ENCODE measurements at regions not wholly inside any gene's neighbourhood (a gene's known extent, or its start where the extent isn't known, plus 50 kb on each side); places are given as distances from the start of the nearest gene placed in this dataset.
A peak's percentile ranks its signal among the peaks of the same experiment; 100 is the strongest.

DNA sequence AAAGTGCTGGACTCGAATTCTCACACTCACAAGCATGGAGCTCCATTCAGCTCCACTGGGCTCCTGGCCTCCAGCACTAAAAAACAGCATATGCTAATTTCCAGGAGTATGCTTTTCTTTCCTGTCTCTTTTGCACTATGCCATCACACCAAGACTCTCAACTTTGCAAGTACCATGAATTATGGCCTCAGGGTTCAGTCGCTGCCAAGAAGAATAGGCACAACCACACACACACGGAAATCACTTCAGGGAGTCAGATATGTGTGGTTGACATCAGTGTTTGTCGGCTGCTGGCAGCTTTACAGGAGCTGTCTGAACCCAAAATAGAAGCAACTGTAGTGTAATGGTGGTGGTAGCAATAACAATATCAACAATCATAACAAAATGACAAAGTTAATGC is 305.0 kb upstream of the SLCO3A1 start:
- Histone ChIP-seq H3K4me1 (ENCODE audit: control insufficient read depth in 4 of 4, insufficient read depth in 4 of 4, low read length in 3 of 4) (no peaks in the 10 kb centered on the region), H3K36me3 (ENCODE audit: control insufficient read depth in 4 of 4, insufficient read depth in 3 of 4, low read depth in 1 of 4, low read length in 3 of 4) (no peaks in the 10 kb centered on the region), H3K27me3 (ENCODE audit: control insufficient read depth in 4 of 4, insufficient read depth in 4 of 4, low read length in 3 of 4) (no peaks in the 10 kb centered on the region), H3K9ac (ENCODE audit: low read depth in 1 of 2, low read length in 2 of 2) (no peak overlapping the region), H3K4me3 (ENCODE audit: low read depth in 1 of 3, low read length in 3 of 3) (no peak overlapping the region), H3K27ac (ENCODE audit: low read depth in 1 of 2, low read length in 2 of 2) (no peak overlapping the region), H3K9me3 (ENCODE audit: control insufficient read depth in 4 of 4, low read length in 3 of 4) (no peaks in the 10 kb centered on the region)
- TF ChIP-seq JUND (IDR thresholded peaks at IDR 0.05), result no peak
- no peak for TF ChIP-seq FOXA2 (IDR thresholded peaks at IDR 0.05)
- no peak for TF ChIP-seq RAD21 (IDR thresholded peaks at IDR 0.05)
- TF ChIP-seq, protein P1, sequence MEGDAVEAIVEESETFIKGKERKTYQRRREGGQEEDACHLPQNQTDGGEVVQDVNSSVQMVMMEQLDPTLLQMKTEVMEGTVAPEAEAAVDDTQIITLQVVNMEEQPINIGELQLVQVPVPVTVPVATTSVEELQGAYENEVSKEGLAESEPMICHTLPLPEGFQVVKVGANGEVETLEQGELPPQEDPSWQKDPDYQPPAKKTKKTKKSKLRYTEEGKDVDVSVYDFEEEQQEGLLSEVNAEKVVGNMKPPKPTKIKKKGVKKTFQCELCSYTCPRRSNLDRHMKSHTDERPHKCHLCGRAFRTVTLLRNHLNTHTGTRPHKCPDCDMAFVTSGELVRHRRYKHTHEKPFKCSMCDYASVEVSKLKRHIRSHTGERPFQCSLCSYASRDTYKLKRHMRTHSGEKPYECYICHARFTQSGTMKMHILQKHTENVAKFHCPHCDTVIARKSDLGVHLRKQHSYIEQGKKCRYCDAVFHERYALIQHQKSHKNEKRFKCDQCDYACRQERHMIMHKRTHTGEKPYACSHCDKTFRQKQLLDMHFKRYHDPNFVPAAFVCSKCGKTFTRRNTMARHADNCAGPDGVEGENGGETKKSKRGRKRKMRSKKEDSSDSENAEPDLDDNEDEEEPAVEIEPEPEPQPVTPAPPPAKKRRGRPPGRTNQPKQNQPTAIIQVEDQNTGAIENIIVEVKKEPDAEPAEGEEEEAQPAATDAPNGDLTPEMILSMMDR (IDR thresholded peaks at IDR 0.05; ENCODE audit: low read depth, low read length, missing input control), result no peak
- no peak for TF ChIP-seq SP1 (IDR thresholded peaks at IDR 0.05)
- no peak for TF ChIP-seq GABPA (IDR thresholded peaks at IDR 0.05 in 1 of 2, conservative IDR thresholded peaks at IDR 0.05 in 1 of 2)
- no peak for TF ChIP-seq HNF4G (IDR thresholded peaks at IDR 0.05)
- TF ChIP-seq FOXA1 (IDR thresholded peaks at IDR 0.05), result no peak
- TF ChIP-seq, protein P2, sequence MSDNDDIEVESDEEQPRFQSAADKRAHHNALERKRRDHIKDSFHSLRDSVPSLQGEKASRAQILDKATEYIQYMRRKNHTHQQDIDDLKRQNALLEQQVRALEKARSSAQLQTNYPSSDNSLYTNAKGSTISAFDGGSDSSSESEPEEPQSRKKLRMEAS (IDR thresholded peaks at IDR 0.05), result no peak
- no peak for TF ChIP-seq EGR1 (IDR thresholded peaks at IDR 0.05; ENCODE audit: low read depth in 2 of 2)
- TF ChIP-seq, protein P3, sequence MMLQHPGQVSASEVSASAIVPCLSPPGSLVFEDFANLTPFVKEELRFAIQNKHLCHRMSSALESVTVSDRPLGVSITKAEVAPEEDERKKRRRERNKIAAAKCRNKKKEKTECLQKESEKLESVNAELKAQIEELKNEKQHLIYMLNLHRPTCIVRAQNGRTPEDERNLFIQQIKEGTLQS (IDR thresholded peaks at IDR 0.05), result no peak
- no peak for TF ChIP-seq YY1 (IDR thresholded peaks at IDR 0.05)
- TF ChIP-seq RXRA (IDR thresholded peaks at IDR 0.05), result no peak
- no peak for TF ChIP-seq NR2F2 (IDR thresholded peaks at IDR 0.05)
- no peak for DNase-seq (ENCODE audit: low spot score)
- 84% methylated on average over 4 of the region's 4 CpGs for WGBS

DNA sequence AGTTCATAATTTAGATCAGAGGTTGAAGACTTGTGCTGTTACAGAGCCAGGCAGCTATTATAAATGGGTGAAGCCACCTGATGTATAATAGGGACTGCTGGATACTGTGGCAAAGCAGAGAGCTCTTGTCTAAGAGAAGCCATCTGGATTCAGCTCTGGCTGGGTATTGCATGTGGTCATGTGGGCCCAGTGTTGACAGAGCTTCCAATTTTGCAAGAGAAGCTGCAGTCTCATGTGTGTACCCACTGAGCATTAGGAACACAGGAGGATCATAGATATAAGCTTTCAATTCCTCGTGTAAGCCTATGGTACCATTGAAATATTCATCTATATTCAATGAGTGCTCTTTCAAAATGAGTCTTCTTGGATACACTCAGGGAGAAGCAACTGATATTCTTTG is 303.9 kb upstream of the SLCO3A1 start:
- 61% methylated on average over 1 of the region's 1 CpG for WGBS
- H3K27me3 ChIP-seq (ENCODE audit: control insufficient read depth in 4 of 4, insufficient read depth in 4 of 4, low read length in 3 of 4), result no peaks in the 10 kb centered on the region
- H3K9me3 ChIP-seq (ENCODE audit: control insufficient read depth in 4 of 4, low read length in 3 of 4), result no peaks in the 10 kb centered on the region
- DNase-seq (ENCODE audit: low spot score), result no peak
- TF ChIP-seq, protein P4, sequence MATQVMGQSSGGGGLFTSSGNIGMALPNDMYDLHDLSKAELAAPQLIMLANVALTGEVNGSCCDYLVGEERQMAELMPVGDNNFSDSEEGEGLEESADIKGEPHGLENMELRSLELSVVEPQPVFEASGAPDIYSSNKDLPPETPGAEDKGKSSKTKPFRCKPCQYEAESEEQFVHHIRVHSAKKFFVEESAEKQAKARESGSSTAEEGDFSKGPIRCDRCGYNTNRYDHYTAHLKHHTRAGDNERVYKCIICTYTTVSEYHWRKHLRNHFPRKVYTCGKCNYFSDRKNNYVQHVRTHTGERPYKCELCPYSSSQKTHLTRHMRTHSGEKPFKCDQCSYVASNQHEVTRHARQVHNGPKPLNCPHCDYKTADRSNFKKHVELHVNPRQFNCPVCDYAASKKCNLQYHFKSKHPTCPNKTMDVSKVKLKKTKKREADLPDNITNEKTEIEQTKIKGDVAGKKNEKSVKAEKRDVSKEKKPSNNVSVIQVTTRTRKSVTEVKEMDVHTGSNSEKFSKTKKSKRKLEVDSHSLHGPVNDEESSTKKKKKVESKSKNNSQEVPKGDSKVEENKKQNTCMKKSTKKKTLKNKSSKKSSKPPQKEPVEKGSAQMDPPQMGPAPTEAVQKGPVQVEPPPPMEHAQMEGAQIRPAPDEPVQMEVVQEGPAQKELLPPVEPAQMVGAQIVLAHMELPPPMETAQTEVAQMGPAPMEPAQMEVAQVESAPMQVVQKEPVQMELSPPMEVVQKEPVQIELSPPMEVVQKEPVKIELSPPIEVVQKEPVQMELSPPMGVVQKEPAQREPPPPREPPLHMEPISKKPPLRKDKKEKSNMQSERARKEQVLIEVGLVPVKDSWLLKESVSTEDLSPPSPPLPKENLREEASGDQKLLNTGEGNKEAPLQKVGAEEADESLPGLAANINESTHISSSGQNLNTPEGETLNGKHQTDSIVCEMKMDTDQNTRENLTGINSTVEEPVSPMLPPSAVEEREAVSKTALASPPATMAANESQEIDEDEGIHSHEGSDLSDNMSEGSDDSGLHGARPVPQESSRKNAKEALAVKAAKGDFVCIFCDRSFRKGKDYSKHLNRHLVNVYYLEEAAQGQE (IDR thresholded peaks at IDR 0.05), result no peak
- TF ChIP-seq HNF4A (conservative IDR thresholded peaks at IDR 0.05) (peak in 1 of 2 donors; percentile 30), RAD21 (IDR thresholded peaks at IDR 0.05) (peak; percentile 19 to 36), TAF1 (conservative IDR thresholded peaks at IDR 0.05) (no peak), NR2F2 (IDR thresholded peaks at IDR 0.05) (no peak), FOXA1 (IDR thresholded peaks at IDR 0.05) (peak; percentile 58), GABPA (IDR thresholded peaks at IDR 0.05 in 1 of 2, conservative IDR thresholded peaks at IDR 0.05 in 1 of 2) (no peak), FOXA2 (IDR thresholded peaks at IDR 0.05) (peak; percentile 88), HNF4G (IDR thresholded peaks at IDR 0.05) (no peak), RXRA (IDR thresholded peaks at IDR 0.05) (no peak), EGR1 (IDR thresholded peaks at IDR 0.05; ENCODE audit: low read depth in 2 of 2) (no peak), SP1 (IDR thresholded peaks at IDR 0.05) (peak; percentile 18), YY1 (IDR thresholded peaks at IDR 0.05) (peak; percentile 42), JUND (IDR thresholded peaks at IDR 0.05) (peak in 1 of 2 donors; percentile 14)
- TF ChIP-seq, protein P3 (IDR thresholded peaks at IDR 0.05), result no peak
- TF ChIP-seq, protein P2 (IDR thresholded peaks at IDR 0.05), result peak; percentile 17
- TF ChIP-seq, protein P1 (IDR thresholded peaks at IDR 0.05; ENCODE audit: low read depth, low read length, missing input control), result no peak
- no peak overlapping the region for H3K9ac ChIP-seq (ENCODE audit: low read depth in 1 of 2, low read length in 2 of 2)
- H3K27ac ChIP-seq (ENCODE audit: low read depth in 1 of 2, low read length in 2 of 2), result no peak overlapping the region
- no peak overlapping the region for H3K4me3 ChIP-seq (ENCODE audit: low read depth in 1 of 3, low read length in 3 of 3)
- H3K36me3 ChIP-seq (ENCODE audit: control insufficient read depth in 4 of 4, insufficient read depth in 3 of 4, low read depth in 1 of 4, low read length in 3 of 4), result no peaks in the 10 kb centered on the region
- H3K4me1 ChIP-seq (ENCODE audit: control insufficient read depth in 4 of 4, insufficient read depth in 4 of 4, low read length in 3 of 4), result no peaks in the 10 kb centered on the region
